Suppressor macrophage treated with lipopolysaccharide for 1 hour (primary cell): ENCODE measurements at regions not wholly inside any gene's neighbourhood (a gene's known extent, or its start where the extent isn't known, plus 50 kb on each side); places are given as distances from the start of the nearest gene placed in this dataset.
A peak's percentile ranks its signal among the peaks of the same experiment; 100 is the strongest.

Experiments
- DNase-seq, 3 donors: peaks; one replicate each; pipeline ENCODE4 v3.0.0-alpha.2; 2020 to 2022

DNA sequence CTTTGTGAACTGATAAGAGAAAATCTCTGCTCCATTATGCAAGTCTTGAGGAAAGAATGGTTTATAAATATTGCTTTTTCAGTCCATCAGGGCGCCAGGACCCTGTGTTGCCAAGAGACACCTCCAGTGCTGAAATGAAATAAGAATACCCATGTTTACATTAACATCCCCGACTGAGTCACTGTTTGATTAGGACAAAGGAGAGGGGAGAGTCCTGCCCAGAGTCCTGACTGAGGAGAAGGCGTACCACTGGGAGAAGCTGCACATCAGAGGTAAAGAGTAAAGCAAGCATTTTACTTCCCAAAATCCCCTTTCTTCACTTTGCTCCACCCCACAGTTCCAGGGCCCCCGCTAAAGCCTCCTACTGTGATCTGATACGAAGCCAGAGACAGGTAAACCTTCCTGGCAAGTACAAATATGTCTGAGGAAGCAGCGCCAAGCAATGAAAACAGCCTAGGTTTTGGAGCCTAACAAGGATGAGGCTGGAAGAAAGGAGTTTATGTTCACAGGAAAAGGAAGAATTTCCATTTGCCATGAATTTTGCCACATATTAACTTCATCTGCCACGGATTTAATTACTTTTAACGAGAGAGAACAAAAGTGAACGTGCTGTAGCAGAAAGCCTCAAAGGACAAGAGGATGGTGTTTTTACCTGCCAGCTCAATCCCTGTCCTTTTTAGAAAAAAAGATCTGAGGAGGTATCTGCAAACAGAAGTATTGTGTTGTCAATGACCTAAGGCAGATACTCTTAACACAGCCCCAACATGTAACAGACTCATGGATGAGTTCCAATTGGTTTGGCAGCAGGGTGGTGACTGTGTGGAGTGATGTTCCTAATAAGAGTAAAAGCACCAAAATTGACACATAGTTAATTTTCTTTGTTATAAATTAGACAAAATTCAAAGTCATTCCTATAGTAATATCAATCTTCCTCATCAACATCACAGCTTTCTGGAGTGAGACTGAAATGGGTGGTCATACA is 209.4 kb upstream of the TLE4 start:
- DNase-seq = no peak

- DNase-seq = no peak
These were observed 202.1 kb upstream of the TLE4 start for GRCh38 chr9:79369676-79370075.

DNA sequence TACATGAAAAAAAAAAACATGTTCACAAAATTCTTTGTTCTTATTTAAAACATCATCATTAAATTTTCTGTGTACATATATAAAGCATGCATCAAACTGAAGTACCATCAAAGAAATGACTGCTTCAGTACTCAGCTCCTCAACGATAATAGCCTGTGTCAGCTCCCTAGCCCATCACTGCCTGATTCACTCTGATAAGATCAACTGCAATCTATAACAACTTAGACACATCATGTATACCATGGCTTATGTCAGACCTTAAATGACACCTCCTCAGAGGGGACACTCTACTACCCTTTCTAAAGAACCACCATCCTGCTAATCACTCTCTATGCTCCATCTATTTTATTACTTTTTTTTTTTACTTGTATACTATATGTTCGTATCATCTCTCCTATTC is 200.5 kb upstream of the TLE4 start:
- DNase-seq = no peak

DNA sequence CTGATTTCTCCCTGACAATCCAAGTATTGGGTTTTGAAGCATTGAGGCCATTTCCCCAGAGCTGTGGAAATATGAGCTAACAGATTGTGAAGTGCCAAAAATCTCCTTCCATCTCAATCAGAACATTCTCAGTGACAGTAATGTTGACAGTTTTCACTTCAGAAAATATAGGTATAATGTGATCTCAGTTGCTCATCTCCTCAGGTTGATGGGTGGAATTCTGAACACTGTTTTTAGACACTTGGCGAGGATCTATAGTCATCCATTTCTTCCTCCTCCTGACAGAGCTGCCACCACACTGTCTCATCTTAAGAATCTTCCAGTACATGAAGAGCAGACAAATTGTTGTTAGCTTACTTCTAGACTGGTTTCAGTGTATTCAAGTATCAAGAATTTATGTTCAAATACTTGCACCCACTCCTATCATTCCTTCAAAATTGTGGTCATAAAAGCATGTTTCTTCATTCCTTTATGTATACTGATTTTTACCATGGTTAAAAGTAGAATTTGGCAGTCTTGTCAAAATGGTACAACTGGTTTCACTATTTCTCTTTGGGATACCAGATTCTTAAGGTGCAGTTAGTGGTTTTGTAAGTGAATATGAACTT is 199.7 kb upstream of the TLE4 start:
- no peak for DNase-seq

- no peak for DNase-seq
These were observed 194.4 kb upstream of the TLE4 start for GRCh38 chr9:79377339-79377855.

GRCh38 chr9:79378107-79378506 is 193.7 kb upstream of the TLE4 start:
- DNase-seq = no peak

DNA sequence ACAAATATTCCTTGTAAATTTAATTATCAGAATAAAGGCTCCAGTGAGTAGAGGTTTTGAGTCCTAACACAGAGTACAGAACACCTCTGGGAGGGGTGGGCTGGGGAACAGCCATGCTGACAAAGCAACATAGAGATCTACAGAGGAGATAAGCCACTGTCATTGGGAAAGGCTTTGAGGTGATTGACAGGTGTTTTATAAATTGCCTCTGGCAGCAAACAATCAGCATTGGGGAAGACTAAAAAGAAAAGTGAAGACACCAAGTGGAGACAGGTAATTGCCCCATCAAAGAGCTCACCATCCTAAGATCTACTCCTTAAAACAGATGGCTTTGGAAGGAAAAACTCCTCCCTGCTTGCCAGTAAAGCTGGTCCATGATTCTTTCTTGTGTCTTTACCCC is 189.7 kb upstream of the TLE4 start:
- no peak for DNase-seq

- peak in 2 of 3 donors; percentile 1 to 2 for DNase-seq
These were observed 189.3 kb upstream of the TLE4 start for GRCh38 chr9:79382458-79382857.

GRCh38 chr9:79383096-79383495 is 188.7 kb upstream of the TLE4 start:
- no peak for DNase-seq

DNA sequence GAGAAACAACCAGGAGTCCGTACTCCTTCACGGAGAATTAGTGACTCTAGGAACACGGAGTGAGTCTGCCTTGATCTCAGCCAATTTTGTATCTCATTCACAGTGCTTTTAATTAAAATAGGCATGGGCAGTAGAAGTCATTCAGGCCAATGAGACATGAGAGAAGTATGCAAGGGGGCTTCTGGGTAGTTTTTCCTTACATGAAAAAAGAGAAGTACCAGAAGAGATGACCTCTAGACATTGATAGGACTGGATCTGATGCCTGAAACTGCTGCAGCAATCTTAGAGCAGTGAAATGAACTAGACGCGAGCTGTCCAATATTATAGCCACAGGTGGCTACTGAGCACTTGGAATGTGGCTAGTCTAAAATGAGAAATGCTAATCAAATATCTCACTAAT is 187.7 kb upstream of the TLE4 start:
- no peak for DNase-seq

DNA sequence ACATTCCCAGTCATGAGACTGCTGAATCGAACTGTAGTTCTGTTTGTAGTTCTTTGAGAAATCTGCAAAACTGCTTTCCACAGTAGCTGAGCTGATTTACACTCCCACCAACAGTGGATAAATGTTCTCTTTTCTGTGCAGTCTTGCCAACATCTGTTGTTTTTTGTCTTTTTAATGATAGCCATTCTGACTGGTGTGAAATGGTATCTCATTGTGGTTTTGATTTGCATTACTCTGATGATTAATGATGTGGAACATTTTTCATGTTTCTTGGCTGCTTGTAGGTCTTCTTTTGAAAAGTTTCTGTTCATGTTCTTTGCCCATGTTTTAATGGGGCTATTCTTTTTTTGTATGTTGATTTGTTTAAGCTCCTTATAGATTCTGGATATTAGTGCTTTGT is 187.3 kb upstream of the TLE4 start:
- DNase-seq = no peak

GRCh38 chr9:79387101-79387835 is 184.5 kb upstream of the TLE4 start:
- DNase-seq = no peak

DNA sequence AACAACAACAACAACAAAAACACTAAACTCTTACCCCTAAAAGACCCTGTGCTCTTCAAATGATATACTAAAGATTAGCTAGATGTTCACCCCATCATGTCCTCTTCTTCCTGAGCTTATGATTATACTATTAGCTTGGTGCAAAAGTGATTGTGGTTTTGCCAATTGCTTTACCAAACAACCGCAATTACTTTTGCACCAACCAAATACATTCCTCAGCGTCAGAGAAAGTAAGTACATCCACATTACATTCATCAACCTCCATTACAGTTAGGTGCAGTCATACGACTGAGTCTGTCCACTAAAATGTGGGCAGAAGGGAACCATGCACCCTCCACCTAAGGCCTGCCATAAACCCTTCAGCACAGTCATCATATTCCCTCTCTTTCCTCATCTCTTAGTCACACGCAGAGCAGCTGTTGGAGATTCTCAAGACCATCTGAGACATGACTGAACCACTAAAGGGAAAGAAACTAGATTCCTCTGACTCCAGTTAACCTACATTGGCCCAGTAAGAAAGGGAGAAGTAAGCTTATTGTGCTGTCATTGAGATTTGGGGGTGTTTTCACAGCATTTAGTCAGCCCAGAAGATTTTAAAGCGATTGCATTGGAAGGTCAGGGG is 181.6 kb upstream of the TLE4 start:
- peak in 2 of 3 donors; percentile 20 to 29 for DNase-seq

DNA sequence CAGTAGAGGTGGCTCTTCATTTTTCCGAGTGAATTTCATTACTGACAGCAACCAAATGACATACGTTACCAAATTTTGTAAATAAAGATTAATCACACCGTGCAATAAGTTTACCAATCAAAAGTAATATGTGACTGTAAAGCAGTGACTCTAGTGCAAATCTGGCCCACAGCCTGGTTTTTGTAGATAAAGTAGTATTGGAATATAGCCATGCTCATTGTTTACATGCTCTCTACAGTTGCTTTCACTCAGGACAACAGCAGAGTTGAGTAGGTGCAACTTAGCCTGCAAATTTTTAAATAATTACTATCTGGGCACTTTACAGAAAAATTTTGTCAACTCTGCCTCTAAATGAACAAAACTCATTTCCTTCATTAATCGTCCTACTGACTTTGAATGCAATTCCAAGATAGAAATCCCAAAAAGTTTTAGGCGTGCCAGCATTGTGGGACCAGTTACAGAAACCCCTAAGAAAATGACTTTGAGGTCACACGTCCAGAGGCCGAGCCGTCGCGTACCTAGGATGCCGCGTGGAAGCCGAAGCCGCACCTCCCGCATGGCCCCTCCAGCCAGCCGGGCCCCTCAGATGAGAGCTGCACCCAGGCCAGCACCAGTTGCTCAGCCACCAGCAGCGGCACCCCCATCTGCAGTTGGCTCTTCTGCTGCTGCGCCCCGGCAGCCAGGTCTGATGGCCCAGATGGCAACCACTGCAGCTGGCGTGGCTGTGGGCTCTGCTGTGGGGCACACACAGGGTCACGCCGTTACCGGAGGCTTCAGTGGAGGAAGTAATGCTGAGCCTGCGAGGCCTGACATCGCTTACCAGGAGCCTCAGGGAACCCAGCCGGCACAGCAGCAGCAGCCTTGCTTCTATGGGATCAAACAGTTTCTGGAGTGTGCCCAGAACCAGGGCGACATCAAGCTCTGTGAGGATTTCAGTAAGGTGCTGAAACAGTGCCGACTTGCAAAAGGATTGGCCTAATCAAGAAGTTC is 180.7 kb upstream of the TLE4 start:
- no peak for DNase-seq

DNA sequence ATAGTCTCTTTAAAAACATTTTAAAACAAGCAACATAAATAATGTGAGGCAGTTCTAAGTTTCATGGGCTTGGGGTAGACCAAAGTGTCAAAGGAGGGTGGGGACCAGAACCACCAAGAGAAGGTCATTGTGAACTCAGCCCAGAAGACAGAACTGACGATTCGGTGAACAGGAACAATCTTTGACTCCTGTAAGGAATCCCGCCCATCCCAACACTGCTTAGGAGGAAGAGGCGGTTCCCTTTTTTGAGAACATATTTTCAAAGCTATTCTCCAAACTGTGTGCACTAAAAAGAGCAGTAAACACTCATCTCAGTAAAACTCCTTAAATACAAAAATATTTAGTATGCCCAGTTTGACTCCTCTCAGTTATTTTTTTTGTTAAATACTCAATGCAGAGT is 176.5 kb upstream of the TLE4 start:
- DNase-seq = peak in 2 of 3 donors; percentile 13 to 31

DNA sequence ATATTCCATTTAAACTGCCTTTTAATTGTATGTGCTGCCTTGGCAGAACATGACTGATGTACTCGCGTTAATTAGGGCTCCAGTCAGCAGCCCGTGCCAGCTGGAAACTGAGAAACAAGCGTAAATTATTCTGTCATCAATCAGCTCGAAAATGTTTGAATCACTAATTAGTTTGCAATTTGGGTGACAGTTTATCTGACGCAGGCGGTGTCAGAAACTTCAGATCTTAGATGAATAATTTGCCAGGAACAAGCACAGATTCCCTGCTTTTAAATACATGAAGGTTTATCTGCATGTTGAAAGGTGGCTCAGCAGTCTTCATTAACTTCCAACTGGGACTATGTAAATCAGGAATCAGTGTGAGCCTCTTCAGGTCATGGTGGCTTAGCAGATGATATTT is 176.0 kb upstream of the TLE4 start:
- DNase-seq = no peak

DNA sequence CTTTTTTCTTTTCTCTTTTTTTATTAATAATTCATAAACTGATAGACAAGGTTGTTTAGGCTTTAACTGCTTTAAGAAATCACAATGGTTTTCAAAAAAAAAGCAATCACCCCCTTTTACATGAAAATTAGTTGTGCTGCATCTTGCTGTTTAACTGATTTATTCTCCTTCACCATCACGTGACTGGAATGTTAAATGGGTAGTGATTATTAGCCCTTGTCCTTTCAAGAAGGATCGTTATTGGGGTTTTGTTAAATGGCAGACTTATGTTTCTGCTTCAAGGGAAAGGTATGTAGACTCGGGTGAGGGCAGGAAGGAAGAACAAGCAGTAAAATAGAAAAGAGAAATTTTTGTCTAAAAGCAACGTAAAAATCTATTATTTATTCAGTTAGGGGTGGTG is 175.6 kb upstream of the TLE4 start:
- DNase-seq = no peak

DNA sequence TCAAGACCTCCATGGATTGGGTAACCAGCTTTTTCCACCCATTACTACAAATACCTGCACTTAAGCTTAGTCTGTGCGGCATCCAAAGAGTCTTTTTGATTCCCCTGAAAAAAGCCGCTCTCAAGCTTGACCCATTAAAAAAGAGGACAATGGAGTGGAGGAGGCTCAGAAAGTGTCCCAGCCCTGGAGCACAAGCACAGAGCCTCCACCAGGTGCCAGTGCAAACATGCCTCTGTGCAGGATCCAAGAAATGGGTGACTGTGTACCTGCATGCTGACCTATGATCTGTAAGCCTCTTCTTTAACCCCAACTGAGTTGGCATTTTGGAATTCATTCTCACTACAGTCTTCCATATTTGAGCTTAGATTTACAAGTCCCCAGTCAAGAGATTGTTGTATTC is 168.3 kb upstream of the TLE4 start:
- no peak for DNase-seq

GRCh38 chr9:79408200-79408599 is 163.6 kb upstream of the TLE4 start:
- peak in 1 of 3 donors; percentile 1 for DNase-seq

DNA sequence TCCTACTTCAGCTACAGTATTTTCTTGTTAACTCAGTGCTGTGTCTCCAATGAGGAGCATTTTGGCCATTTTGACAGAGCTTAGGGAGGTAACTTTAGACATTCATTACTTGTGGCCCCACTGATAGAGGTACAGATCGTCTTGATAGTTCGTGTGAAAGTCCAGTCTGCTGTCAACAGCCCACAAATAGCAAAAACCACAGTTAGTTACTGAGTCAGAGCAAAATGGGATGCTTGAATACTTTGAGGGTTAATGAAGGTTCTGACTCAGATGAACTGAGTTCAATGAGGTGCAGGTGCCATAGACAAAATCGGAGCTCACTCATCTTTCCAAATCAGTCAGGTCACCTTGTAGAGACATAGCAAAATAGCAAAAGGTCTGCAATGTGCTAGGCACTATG is 163.1 kb upstream of the TLE4 start:
- no peak for DNase-seq

- no peak for DNase-seq
These were observed 162.5 kb upstream of the TLE4 start for GRCh38 chr9:79409182-79409823.
